B cell (primary cell): ENCODE measurements at regions not wholly inside any gene's neighbourhood (a gene's known extent, or its start where the extent isn't known, plus 50 kb on each side); places are given as distances from the start of the nearest gene placed in this dataset.

Experiments
- ATAC-seq: fragments of 200-7000 bp; cut with Tn5 transposase; one replicate; pipeline ENCODE4 v1.10.0; 2021; ENCODE audit warnings: low read depth, mild to moderate bottlenecking, moderate number of reproducible peaks, moderate library complexity
- CTCF ChIA-PET: fragments of 350-600 bp; sonication (Branson Sonifier 250); formaldehyde crosslinking; loops from one replicate; lab custom pipeline; 2021; ENCODE audit warnings: antibody characterized with exemption, inconsistent platforms; lab: Charles Lee
- POLR2A ChIA-PET: fragments of 350-600 bp; sonication (Branson Sonifier 250); formaldehyde crosslinking; loops from one replicate; lab custom pipeline; 2021; ENCODE audit warnings: antibody characterized with exemption; lab: Charles Lee
- DNase-seq: peaks from one replicate; pipeline ENCODE4 v3.0.0; 2013
- H2AFZ ChIP-seq: 2 replicates; pipeline ENCODE4 v1.6.1; 2012; ENCODE audit warnings: mild to moderate bottlenecking, low read depth, low read length; ENCODE audit not compliant: insufficient read depth, poor library complexity, severe bottlenecking
- H3K27ac ChIP-seq, 2 donors: 1 replicate in 1 of 2; 2 replicates in 1 of 2; pipeline ENCODE4 v1.5.1; 2012 to 2013; ENCODE audit warnings: low read length in 2 of 2, mild to moderate bottlenecking in 2 of 2, moderate library complexity in 1 of 2
- H3K27me3 ChIP-seq, 4 experiments: fragments of 200-600 bp in 1 of 4; sonication (generic) in 1 of 4; replicated peaks in 1 of 4; 1 replicate in 2 of 4; 2 replicates in 2 of 4; pipeline versions ENCODE4 v1.6.1 to v1.7.0; 2013 to 2016; ENCODE audit warnings: low read length in 3 of 4, mild to moderate bottlenecking in 2 of 4, mixed read lengths in 1 of 4, moderate library complexity in 1 of 4; ENCODE audit not compliant: insufficient read depth in 4 of 4, control insufficient read depth in 3 of 4; ENCODE audit errors: control extremely low read depth in 1 of 4
- H3K36me3 ChIP-seq, 2 experiments: replicated peaks in 1 of 2; 1 replicate in 1 of 2; 2 replicates in 1 of 2; pipeline versions ENCODE4 v1.6.1 to v1.7.1; 2013; ENCODE audit warnings: low read length in 1 of 2; ENCODE audit not compliant: insufficient read depth in 2 of 2, control insufficient read depth in 1 of 2; ENCODE audit errors: control extremely low read depth in 1 of 2, extremely low read depth in 1 of 2
- H3K4me1 ChIP-seq, 2 donors: fragments of 200-600 bp in 1 of 2; sonication (generic) in 1 of 2; 1 replicate in 1 of 2; 2 replicates in 1 of 2; pipeline versions ENCODE4 v1.5.1 to v1.6.1; 2013 to 2017; ENCODE audit warnings: low read length in 2 of 2; ENCODE audit not compliant: control insufficient read depth in 2 of 2, insufficient read depth in 2 of 2
- H3K4me2 ChIP-seq: replicated peaks from 2 replicates; pipeline ENCODE3; 2012; ENCODE audit warnings: mild to moderate bottlenecking, low read depth, low read length; ENCODE audit not compliant: poor library complexity, severe bottlenecking
- H3K4me3 ChIP-seq, 5 experiments: fragments of 200-600 bp in 1 of 5; sonication (generic) in 1 of 5; 1 replicate in 3 of 5; 2 replicates in 2 of 5; pipeline versions ENCODE4 v1.5.1 to v1.7.0; 2011 to 2016; ENCODE audit warnings: low read length in 4 of 5, mild to moderate bottlenecking in 4 of 5, low read depth in 2 of 5, control low read depth in 1 of 5, moderate library complexity in 1 of 5; ENCODE audit not compliant: insufficient read depth in 1 of 5; ENCODE audit errors: control extremely low read depth in 1 of 5, extremely low read depth in 1 of 5
- H3K79me2 ChIP-seq: fragments of 200-600 bp; sonication (generic); one replicate; pipeline ENCODE4 v1.6.0; 2016; ENCODE audit warnings: low read length; ENCODE audit not compliant: control insufficient read depth, insufficient read depth
- H3K9ac ChIP-seq: fragments of 200-600 bp; sonication (generic); 2 replicates; pipeline ENCODE4 v1.6.1; 2017; ENCODE audit warnings: mild to moderate bottlenecking, low read length, moderate library complexity
- H3K9me3 ChIP-seq, 3 donors: one replicate each; pipeline versions ENCODE4 v1.6.1 to v1.7.1; 2013; ENCODE audit warnings: low read length in 2 of 3; ENCODE audit not compliant: control insufficient read depth in 2 of 3, insufficient read depth in 1 of 3; ENCODE audit errors: control extremely low read depth in 1 of 3
- H4K20me1 ChIP-seq: 2 replicates; pipeline ENCODE4 v1.6.0; 2012; ENCODE audit warnings: mild to moderate bottlenecking, low read length; ENCODE audit not compliant: insufficient read depth, control insufficient read depth, poor library complexity, severe bottlenecking
- H3K27ac Mint-ChIP-seq: one replicate; pipeline ENCODE4 v1.8.0; 2021; ENCODE audit warnings: mixed read lengths
- H3K27me3 Mint-ChIP-seq: one replicate; pipeline ENCODE4 v1.8.0; 2021; ENCODE audit warnings: mixed read lengths
- H3K4me1 Mint-ChIP-seq: one replicate; pipeline ENCODE4 v1.8.0; 2021; ENCODE audit warnings: mixed read lengths
- H3K4me3 Mint-ChIP-seq: one replicate; pipeline ENCODE4 v1.8.0; 2021; ENCODE audit warnings: mixed read lengths
- H3K9me3 Mint-ChIP-seq: one replicate; pipeline ENCODE4 v1.8.0; 2022; ENCODE audit warnings: mixed read lengths; ENCODE audit not compliant: insufficient read depth
- EZH2 ChIP-seq: IDR thresholded peaks from 2 replicates; pipeline ENCODE4 v1.6.1; 2012; ENCODE audit warnings: borderline replicate concordance, low read depth, mild to moderate bottlenecking, moderate library complexity, low read length; ENCODE audit not compliant: insufficient read depth, poor library complexity, severe bottlenecking
- WGBS: methylation state at CpG from one replicate; pipeline ENCODE4 v1.1.5; 2013; ENCODE audit warnings: missing lambda C conversion rate; ENCODE audit not compliant: insufficient coverage; 5-methylcytosine and 5-hydroxymethylcytosine counted together
- intact Hi-C: fragments of 100-400 bp; cut with micrococcal nuclease; formaldehyde crosslinking; loops from one replicate; pipeline ENCODE4 v1.10.0; 2022
- TF ChIP-seq, protein P1 (sequence below): fragments of 200-600 bp; IDR thresholded peaks from one replicate; pipeline ENCODE4 v1.8.0; 2022; ENCODE audit warnings: antibody characterized with exemption, mild to moderate bottlenecking

DNA sequence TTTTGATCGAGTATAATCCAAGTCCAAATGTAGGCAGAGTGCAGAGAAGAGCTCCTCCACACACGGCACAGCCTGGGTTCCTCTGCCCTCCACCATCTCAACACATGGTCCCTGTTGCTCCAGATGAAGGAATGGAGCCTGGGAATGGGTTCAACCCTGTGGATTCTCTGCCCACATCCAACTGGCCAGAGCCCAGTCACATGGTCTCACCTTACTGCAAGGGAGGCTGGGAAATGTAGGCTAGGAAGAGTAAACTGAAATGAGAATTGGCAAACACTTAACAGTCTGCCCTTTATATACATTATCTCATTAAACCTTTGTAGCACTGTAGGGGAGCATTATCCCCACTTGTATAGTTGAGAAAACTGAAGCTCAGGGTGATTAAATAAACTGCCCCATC is 60.1 kb upstream of the RAB4A start:
- H3K9ac ChIP-seq = no peak overlapping the region
- TF ChIP-seq, protein P1, sequence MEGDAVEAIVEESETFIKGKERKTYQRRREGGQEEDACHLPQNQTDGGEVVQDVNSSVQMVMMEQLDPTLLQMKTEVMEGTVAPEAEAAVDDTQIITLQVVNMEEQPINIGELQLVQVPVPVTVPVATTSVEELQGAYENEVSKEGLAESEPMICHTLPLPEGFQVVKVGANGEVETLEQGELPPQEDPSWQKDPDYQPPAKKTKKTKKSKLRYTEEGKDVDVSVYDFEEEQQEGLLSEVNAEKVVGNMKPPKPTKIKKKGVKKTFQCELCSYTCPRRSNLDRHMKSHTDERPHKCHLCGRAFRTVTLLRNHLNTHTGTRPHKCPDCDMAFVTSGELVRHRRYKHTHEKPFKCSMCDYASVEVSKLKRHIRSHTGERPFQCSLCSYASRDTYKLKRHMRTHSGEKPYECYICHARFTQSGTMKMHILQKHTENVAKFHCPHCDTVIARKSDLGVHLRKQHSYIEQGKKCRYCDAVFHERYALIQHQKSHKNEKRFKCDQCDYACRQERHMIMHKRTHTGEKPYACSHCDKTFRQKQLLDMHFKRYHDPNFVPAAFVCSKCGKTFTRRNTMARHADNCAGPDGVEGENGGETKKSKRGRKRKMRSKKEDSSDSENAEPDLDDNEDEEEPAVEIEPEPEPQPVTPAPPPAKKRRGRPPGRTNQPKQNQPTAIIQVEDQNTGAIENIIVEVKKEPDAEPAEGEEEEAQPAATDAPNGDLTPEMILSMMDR = no peak
- TF ChIP-seq EZH2 = no peak
- intact Hi-C loops = no loop called here
- no peaks in the 10 kb centered on the region for H3K27me3 ChIP-seq
- H3K27ac ChIP-seq = no peak overlapping the region
- Mint-ChIP-seq H3K9me3 (no peaks in the 10 kb centered on the region), H3K27me3 (peaks cover 17% of the 10 kb centered on the region), H3K4me1 (no peaks in the 10 kb centered on the region), H3K27ac (no peak overlapping the region), H3K4me3 (no peak overlapping the region)
- DNase-seq (no peak), ATAC-seq (no peak)
- no peaks in the 10 kb centered on the region for H3K36me3 ChIP-seq
- no peak overlapping the region for H2AFZ ChIP-seq
- CTCF ChIA-PET = no interaction called here
- H3K4me2 ChIP-seq = no peak overlapping the region
- WGBS = 100% methylated on average over 1 of the region's 2 CpGs
- H3K4me1 ChIP-seq = no peaks in the 10 kb centered on the region
- no peak overlapping the region for H3K4me3 ChIP-seq
- no peaks in the 10 kb centered on the region for H3K79me2 ChIP-seq
- H4K20me1 ChIP-seq = no peaks in the 10 kb centered on the region
- H3K9me3 ChIP-seq = no peaks in the 10 kb centered on the region
- POLR2A ChIA-PET = no interaction called here

DNA sequence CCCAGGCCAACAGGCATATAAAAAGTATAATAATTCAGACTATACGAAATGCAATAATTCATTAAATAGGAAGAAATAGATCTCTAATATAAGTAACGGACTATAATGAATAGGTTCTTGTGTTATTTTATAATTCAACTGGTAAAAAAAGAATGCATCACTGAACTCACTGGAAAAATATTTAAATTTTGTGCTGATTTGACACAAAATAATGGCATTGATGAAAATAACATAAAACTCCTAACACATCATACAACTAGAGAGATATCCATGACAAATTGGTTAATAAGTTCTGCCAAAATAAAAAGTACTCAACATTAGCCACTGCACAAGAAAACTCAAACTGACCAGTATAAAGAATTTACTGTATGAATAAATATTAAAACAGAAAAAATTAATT is 57.1 kb upstream of the RAB4A start:
- Histone ChIP-seq H3K36me3 (no peaks in the 10 kb centered on the region), H3K9ac (no peak overlapping the region), H4K20me1 (no peaks in the 10 kb centered on the region), H3K9me3 (no peaks in the 10 kb centered on the region), H3K27ac (no peak overlapping the region), H3K79me2 (no peaks in the 10 kb centered on the region), H3K4me1 (no peaks in the 10 kb centered on the region), H3K4me2 (no peak overlapping the region), H3K27me3 (no peaks in the 10 kb centered on the region), H2AFZ (no peak overlapping the region), H3K4me3 (no peak overlapping the region)
- Mint-ChIP-seq H3K27me3 (peaks cover 3% of the 10 kb centered on the region), H3K4me1 (no peaks in the 10 kb centered on the region), H3K27ac (no peak overlapping the region), H3K4me3 (no peak overlapping the region), H3K9me3 (no peaks in the 10 kb centered on the region)
- intact Hi-C loops = no loop called here
- DNase-seq = no peak
- TF ChIP-seq, protein P1 = no peak
- no peak for TF ChIP-seq EZH2
- no CpG with 5 or more reads among the region's 2 CpGs for WGBS
- no peak for ATAC-seq
- POLR2A ChIA-PET = no interaction called here
- CTCF ChIA-PET = interaction anchor here (1.7 kb wide), 1 partner anchor 553 kb away, joined by 3 read pairs; no protein-coding TSS in a partner anchor
